HL-60 (cell line): ENCODE measurements at regions not wholly inside any gene's neighbourhood (a gene's known extent, or its start where the extent isn't known, plus 50 kb on each side); places are given as distances from the start of the nearest gene placed in this dataset.

Source experiments
- POLR2AphosphoS5 ChIP-seq: IDR thresholded peaks from 2 replicates; pipeline ENCODE4 v1.6.1; 2012; ENCODE audit warnings: low read depth
- TF ChIP-seq, protein P1 (sequence below): IDR thresholded peaks from one replicate; pipeline ENCODE4 v1.5.1; 2011; ENCODE audit warnings: low read length, control low read depth, inconsistent platforms; ENCODE audit not compliant: insufficient read depth

DNA sequence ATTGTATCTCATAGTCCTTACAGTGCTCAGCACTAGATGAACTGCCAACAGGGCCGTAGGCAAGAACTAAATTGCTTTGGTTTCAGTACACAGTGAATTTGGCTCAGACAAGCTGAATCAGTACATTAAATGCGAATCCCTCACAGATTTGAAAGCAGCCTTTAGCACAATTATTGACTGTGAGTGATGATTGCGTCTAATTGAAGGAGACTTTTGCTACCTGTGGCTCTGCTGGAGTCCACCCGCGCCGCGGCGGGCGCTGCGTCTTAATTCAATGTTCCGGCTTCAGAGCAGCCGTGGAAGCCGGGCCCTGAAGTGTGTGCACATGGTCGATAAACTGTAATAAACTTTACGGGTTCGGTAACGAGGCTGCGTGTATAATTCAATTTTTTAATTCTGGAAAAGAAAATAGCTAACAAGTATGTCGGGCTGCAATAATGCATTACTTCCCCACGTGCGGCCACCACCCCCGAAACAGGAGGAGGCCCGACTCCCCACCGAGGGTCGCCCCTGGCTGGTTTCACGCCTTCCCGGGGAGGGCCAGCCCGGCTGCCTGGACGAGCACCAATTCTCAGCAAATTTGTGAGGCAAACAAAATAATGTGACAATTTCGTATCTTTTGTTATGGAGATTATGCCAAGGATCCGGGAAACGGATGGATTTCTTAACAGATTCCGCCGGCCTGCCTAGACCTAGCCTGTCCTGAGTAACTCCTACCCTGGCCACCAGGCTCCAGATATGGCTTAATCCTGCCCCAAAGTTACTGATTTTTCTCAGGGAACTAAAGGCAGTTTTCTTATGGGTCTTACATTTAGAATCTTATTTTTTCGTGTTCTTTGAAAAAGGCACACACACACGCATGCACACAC, 269.4 kb upstream of the IRX1 start:
- TF ChIP-seq, protein P1, sequence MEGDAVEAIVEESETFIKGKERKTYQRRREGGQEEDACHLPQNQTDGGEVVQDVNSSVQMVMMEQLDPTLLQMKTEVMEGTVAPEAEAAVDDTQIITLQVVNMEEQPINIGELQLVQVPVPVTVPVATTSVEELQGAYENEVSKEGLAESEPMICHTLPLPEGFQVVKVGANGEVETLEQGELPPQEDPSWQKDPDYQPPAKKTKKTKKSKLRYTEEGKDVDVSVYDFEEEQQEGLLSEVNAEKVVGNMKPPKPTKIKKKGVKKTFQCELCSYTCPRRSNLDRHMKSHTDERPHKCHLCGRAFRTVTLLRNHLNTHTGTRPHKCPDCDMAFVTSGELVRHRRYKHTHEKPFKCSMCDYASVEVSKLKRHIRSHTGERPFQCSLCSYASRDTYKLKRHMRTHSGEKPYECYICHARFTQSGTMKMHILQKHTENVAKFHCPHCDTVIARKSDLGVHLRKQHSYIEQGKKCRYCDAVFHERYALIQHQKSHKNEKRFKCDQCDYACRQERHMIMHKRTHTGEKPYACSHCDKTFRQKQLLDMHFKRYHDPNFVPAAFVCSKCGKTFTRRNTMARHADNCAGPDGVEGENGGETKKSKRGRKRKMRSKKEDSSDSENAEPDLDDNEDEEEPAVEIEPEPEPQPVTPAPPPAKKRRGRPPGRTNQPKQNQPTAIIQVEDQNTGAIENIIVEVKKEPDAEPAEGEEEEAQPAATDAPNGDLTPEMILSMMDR: no peak
- no peak for TF ChIP-seq POLR2AphosphoS5
